ENCODE measurements at regions not wholly inside any gene's neighbourhood (a gene's known extent, or its start where the extent isn't known, plus 50 kb on each side); places are given as distances from the start of the nearest gene placed in this dataset.

DNA sequence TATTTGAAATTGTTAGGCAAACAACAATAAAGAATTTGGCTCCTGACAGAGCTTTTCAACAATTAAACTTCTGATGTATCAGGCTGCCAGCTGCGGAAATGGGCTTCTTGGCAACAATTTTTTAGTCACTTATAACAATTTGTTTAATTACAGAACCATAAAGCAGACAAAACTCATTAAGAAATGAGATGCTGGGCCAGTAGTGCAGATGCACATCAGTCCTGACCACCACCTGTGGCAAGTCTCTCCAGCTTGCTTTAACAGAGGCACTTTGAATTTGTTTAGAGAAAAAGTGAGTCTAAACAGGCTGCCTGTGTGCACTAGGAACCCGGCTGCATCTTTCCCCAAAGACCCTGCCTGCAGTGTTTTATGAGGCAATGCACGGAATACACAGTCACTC, 1124.4 kb downstream of the NXPH1 start:
- no peak for TF ChIP-seq CTCF (IDR thresholded peaks at IDR 0.05; ENCODE audit: borderline replicate concordance, extremely low read depth, low read length, poor library complexity, severe bottlenecking)
- TF ChIP-seq EZH2 (IDR thresholded peaks at IDR 0.05; ENCODE audit: borderline replicate concordance, low read depth, low read length, severe bottlenecking), result no peak
